ENCODE measurements at regions not wholly inside any gene's neighbourhood (a gene's known extent, or its start where the extent isn't known, plus 50 kb on each side); places are given as distances from the start of the nearest gene placed in this dataset.
"Not testable (repeated sequence)": the region's sequence is repeated elsewhere in the genome, so short reads cannot be mapped to it uniquely, and the experiment has no call there.

DNA sequence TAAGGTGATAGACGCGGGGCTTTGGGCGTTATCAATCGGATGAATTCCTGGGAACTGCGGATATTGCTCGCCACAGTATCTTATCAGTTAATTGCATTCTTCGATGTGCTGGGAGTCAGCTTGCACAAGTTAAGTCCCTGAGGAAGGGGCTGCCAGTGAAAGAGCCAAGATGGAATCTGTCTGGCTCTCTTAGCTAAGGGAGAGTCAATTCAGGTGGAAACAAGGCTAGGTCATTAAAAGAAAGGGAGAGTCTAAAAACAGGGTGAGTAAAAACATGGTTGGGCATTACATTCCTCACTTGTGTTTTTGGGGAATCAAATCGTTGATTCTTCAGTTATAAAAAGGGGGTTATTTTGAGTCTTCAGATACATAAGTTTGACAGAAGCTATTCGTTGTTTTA, 196.2 kb downstream of the OTOP1 start:
- TF ChIP-seq POLR2A (IDR thresholded peaks at IDR 0.05; ENCODE audit: low read length); GATA1 (IDR thresholded peaks at IDR 0.05; ENCODE audit: low read depth, low read length): not testable (repeated sequence)

Data from erythroblast (primary cell).